Neural crest cell (in vitro differentiated cells): ENCODE measurements at regions not wholly inside any gene's neighbourhood (a gene's known extent, or its start where the extent isn't known, plus 50 kb on each side); places are given as distances from the start of the nearest gene placed in this dataset.
A peak's percentile ranks its signal among the peaks of the same experiment; 100 is the strongest.

ENCODE experiments used
- DNase-seq: peaks from one replicate; pipeline ENCODE4 v3.0.0; 2021; ENCODE audit warnings: low read depth, mixed read lengths, low spot score
- H3K27ac Mint-ChIP-seq: one replicate; pipeline ENCODE4 v1.8.0; 2021; ENCODE audit warnings: mild to moderate bottlenecking, mixed read lengths; ENCODE audit not compliant: unreplicated experiment
- H3K27me3 Mint-ChIP-seq: 2 replicates; pipeline ENCODE4 v1.8.0; 2021; ENCODE audit warnings: low read depth, mild to moderate bottlenecking, mixed read lengths
- H3K36me3 Mint-ChIP-seq: 2 replicates; pipeline ENCODE4 v1.8.0; 2021; ENCODE audit warnings: low read depth, mild to moderate bottlenecking, mixed read lengths
- H3K4me1 Mint-ChIP-seq: 2 replicates; pipeline ENCODE4 v1.8.0; 2021; ENCODE audit warnings: mixed read lengths
- H3K4me3 Mint-ChIP-seq: one replicate; pipeline ENCODE4 v1.8.0; 2021; ENCODE audit warnings: mild to moderate bottlenecking, mixed read lengths
- H3K9me3 Mint-ChIP-seq: 2 replicates; pipeline ENCODE4 v1.8.0; 2021; ENCODE audit warnings: mixed read lengths
- TF ChIP-seq, protein P1 (sequence below): fragments of 200-600 bp; sonication (generic); conservative IDR thresholded peaks from 2 replicates; pipeline ENCODE4 v1.5.0; 2021; ENCODE audit warnings: antibody characterized with exemption, mild to moderate bottlenecking

DNA sequence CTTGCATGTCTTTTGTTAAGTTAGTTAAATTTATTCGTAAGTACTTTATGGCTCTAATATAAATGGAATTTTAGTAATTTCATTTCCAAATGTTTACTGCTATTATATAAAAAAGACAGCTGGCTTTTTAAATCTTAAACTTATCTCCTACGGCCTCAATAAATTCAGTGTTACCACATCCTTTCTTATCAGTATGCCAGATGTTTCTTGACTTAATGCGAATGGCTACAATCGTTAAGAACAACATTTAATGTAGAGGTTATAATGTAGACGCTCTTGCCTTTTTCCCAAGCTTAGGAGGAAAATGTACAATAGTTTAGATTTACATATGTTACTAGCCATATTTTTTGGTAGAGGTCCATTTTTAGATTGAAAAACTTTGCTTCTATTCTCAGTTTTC, 659.4 kb downstream of the TENT5A start:
- Mint-ChIP-seq H3K27ac (no peak overlapping the region), H3K4me3 (no peak overlapping the region)

DNA sequence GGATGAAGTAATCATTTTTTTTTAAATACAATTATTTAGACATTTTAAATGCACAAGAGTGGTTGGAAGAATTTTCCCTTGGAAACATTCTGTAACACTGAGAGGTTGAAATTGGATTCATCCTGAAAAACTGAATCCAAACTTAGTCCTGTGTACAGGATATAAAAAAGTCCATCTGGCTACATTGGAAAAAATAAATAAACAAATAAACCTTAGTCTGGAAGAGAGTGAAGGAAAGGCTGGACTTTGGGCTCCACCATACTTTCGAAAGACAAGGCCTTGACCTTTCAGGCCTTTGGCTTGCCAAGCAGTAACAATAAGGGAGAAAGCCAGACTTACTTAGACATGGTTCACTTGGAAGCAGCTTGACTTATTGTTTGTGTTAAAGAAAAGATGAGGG, 664.3 kb downstream of the TENT5A start:
- no peak for DNase-seq
- no peaks in the 10 kb centered on the region for H3K27me3 Mint-ChIP-seq
- H3K27ac Mint-ChIP-seq = no peak overlapping the region
- no peaks in the 10 kb centered on the region for H3K36me3 Mint-ChIP-seq
- H3K9me3 Mint-ChIP-seq = peaks cover under 1% of the 10 kb centered on the region
- H3K4me1 Mint-ChIP-seq = no peaks in the 10 kb centered on the region
- TF ChIP-seq, protein P1, sequence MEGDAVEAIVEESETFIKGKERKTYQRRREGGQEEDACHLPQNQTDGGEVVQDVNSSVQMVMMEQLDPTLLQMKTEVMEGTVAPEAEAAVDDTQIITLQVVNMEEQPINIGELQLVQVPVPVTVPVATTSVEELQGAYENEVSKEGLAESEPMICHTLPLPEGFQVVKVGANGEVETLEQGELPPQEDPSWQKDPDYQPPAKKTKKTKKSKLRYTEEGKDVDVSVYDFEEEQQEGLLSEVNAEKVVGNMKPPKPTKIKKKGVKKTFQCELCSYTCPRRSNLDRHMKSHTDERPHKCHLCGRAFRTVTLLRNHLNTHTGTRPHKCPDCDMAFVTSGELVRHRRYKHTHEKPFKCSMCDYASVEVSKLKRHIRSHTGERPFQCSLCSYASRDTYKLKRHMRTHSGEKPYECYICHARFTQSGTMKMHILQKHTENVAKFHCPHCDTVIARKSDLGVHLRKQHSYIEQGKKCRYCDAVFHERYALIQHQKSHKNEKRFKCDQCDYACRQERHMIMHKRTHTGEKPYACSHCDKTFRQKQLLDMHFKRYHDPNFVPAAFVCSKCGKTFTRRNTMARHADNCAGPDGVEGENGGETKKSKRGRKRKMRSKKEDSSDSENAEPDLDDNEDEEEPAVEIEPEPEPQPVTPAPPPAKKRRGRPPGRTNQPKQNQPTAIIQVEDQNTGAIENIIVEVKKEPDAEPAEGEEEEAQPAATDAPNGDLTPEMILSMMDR = no peak
- H3K4me3 Mint-ChIP-seq = no peak overlapping the region

More for the DNA sequence above, 659.4 kb downstream of the TENT5A start:
- peaks cover 12% of the 10 kb centered on the region for H3K9me3 Mint-ChIP-seq
- TF ChIP-seq, protein P1 = no peak
- no peak for DNase-seq
- no peaks in the 10 kb centered on the region for H3K36me3 Mint-ChIP-seq
- no peaks in the 10 kb centered on the region for H3K27me3 Mint-ChIP-seq
- no peaks in the 10 kb centered on the region for H3K4me1 Mint-ChIP-seq

DNA sequence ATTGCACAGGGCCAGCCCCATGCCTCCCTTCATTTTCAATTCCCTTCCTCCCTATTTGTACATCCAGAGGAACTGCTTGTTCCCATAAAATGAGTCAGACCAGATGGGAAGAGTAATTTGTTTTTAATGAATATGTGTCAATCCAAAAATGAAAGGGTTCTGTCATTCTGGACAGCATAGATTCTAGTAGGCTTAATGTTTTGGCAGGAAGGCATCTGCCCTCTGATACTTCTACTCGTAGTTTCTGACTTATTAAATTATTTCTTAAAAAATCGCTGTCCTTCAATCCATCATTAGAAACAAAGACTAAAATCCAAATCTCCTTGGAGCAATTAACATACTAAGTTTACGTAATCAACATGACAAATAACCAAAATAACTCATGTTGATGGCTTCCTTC, 665.5 kb downstream of the TENT5A start:
- TF ChIP-seq, protein P1 = no peak
- no peak overlapping the region for H3K4me3 Mint-ChIP-seq
- no peaks in the 10 kb centered on the region for H3K36me3 Mint-ChIP-seq
- no peak for DNase-seq
- no peak overlapping the region for H3K27ac Mint-ChIP-seq
- H3K4me1 Mint-ChIP-seq = no peaks in the 10 kb centered on the region
- no peaks in the 10 kb centered on the region for H3K9me3 Mint-ChIP-seq
- no peaks in the 10 kb centered on the region for H3K27me3 Mint-ChIP-seq

DNA sequence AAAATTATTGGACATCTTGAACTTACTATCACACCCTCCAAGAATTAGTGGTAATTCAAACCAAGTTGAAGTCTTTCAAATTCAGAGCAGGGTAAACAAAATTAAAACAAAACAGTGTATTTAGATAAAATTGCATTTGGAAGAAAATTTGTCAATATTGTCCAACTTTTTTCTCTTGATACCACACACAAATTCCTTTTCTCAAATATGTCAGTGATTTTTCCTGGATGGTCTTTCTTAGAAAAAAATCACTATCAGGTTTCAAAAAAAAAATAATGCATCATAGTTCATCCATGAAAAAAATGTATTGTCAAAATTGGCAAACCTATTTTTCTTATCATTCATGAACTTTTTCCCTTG, 667.1 kb downstream of the TENT5A start:
- TF ChIP-seq, protein P1 = no peak
- Mint-ChIP-seq H3K4me1 (no peaks in the 10 kb centered on the region), H3K27ac (no peak overlapping the region), H3K36me3 (no peaks in the 10 kb centered on the region), H3K27me3 (no peaks in the 10 kb centered on the region), H3K9me3 (no peaks in the 10 kb centered on the region), H3K4me3 (no peak overlapping the region)
- DNase-seq = no peak

DNA sequence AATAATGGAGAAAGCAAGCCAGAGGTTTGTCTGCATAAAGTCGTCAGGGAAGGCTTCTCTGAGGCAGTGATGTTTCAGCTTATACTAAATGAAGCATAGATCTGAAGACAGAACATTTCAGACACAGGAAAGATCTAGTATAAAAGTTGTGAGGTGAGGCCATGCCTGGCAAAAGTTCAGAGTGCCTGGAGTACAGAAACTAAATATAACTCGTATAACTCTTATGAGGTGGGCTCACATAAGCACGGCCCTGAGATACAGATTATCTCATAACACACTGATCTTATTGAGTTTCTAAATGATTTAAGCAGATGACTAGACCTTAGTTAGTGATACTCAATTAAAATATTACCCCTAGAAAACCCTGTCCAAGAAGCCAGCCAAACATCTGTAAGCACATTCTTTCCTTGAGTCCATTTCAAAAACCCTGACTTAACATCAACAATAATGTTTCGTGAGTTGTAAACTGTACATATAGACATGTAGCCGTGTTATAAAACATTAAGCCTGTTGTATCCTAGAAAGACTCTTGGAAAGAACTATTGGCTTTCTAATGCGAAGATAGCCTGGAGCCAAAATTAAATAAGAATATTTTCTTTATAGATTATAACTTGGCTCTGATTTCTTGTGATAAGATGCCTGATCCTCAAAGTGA, 667.6 kb downstream of the TENT5A start:
- no peak for DNase-seq
- Mint-ChIP-seq H3K4me3 (no peak overlapping the region), H3K9me3 (no peaks in the 10 kb centered on the region), H3K36me3 (no peaks in the 10 kb centered on the region), H3K4me1 (no peaks in the 10 kb centered on the region), H3K27me3 (no peaks in the 10 kb centered on the region), H3K27ac (no peak overlapping the region)
- TF ChIP-seq, protein P1 = no peak

DNA sequence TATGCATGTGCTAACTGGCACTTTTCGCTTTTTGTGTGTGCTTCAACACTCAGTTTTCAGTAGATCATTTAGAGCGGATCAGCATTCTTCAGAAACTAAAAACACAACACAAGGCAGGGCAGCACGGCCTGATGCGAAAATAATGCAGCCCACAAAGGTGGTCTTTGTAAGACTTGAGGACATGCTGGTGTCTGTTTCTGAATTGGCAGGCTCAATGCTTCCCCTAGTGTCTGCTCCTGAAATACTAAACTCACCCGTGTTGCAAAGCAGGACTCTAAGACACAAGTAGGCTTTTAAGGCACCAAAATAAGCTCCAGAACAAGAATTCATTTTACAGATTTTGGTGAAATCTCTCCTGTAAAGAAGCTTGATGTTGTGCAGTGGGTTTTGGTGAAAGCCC, 676.5 kb downstream of the TENT5A start:
- TF ChIP-seq, protein P1 = peak; percentile 67
- DNase-seq = peak; percentile 36
- no peaks in the 10 kb centered on the region for H3K36me3 Mint-ChIP-seq
- H3K4me1 Mint-ChIP-seq = peaks cover 8% of the 10 kb centered on the region
- H3K27ac Mint-ChIP-seq = no peak overlapping the region
- H3K27me3 Mint-ChIP-seq = no peaks in the 10 kb centered on the region
- H3K9me3 Mint-ChIP-seq = no peaks in the 10 kb centered on the region
- H3K4me3 Mint-ChIP-seq = no peak overlapping the region
